Muscle layer of duodenum (tissue), 2 donors: ENCODE measurements at regions not wholly inside any gene's neighbourhood (a gene's known extent, or its start where the extent isn't known, plus 50 kb on each side); places are given as distances from the start of the nearest gene placed in this dataset.

Experiments
- H3K27ac ChIP-seq: one replicate; pipeline ENCODE4 v1.7.0; 2013; ENCODE audit warnings: mild to moderate bottlenecking, low read length
- H3K27me3 ChIP-seq: one replicate; pipeline ENCODE4 v1.7.0; 2013; ENCODE audit warnings: low read depth, mild to moderate bottlenecking, control low read depth, low read length
- H3K36me3 ChIP-seq, 2 donors: one replicate each; pipeline ENCODE4 v1.7.0; 2013; ENCODE audit warnings: low read length in 2 of 2, control low read depth in 1 of 2, mild to moderate bottlenecking in 1 of 2; ENCODE audit not compliant: insufficient read depth in 2 of 2, control insufficient read depth in 1 of 2
- H3K4me1 ChIP-seq, 2 donors: one replicate each; pipeline ENCODE4 v1.7.0; 2013; ENCODE audit warnings: low read length in 2 of 2, mild to moderate bottlenecking in 2 of 2, control low read depth in 1 of 2, moderate library complexity in 1 of 2; ENCODE audit not compliant: insufficient read depth in 2 of 2, control insufficient read depth in 1 of 2
- H3K4me3 ChIP-seq, 2 donors: one replicate each; pipeline ENCODE4 v1.7.0; 2013; ENCODE audit warnings: low read length in 2 of 2, low read depth in 1 of 2, mild to moderate bottlenecking in 1 of 2
- H3K9me3 ChIP-seq, 2 donors: one replicate each; pipeline ENCODE4 v1.7.0; 2013; ENCODE audit warnings: low read length in 2 of 2, control low read depth in 1 of 2, mild to moderate bottlenecking in 1 of 2; ENCODE audit not compliant: control insufficient read depth in 1 of 2
- donor health status: healthy.

- Histone ChIP-seq H3K27me3 (no peaks in the 10 kb centered on the region), H3K4me1 (no peaks in the 10 kb centered on the region), H3K4me3 (no peak overlapping the region), H3K9me3 (peaks cover 0 to 3% of the 10 kb centered on the region in 2 donors), H3K36me3 (no peaks in the 10 kb centered on the region), H3K27ac (no peak overlapping the region)
These were observed 113.6 kb upstream of the CYYR1 start for GRCh38 chr21:26686705-26687104.

- Histone ChIP-seq H3K4me1 (no peaks in the 10 kb centered on the region), H3K4me3 (no peak overlapping the region), H3K27ac (no peak overlapping the region), H3K9me3 (peaks cover 0 to 3% of the 10 kb centered on the region in 2 donors), H3K27me3 (no peaks in the 10 kb centered on the region), H3K36me3 (no peaks in the 10 kb centered on the region)
These were observed 113.2 kb upstream of the CYYR1 start for GRCh38 chr21:26686278-26686677.

- H3K36me3 ChIP-seq = no peaks in the 10 kb centered on the region
- H3K27me3 ChIP-seq = no peaks in the 10 kb centered on the region
- H3K9me3 ChIP-seq = peaks cover 0 to 3% of the 10 kb centered on the region in 2 donors
- H3K27ac ChIP-seq = no peak overlapping the region
- H3K4me1 ChIP-seq = no peaks in the 10 kb centered on the region
- H3K4me3 ChIP-seq = no peak overlapping the region
These were observed 111.8 kb upstream of the CYYR1 start for GRCh38 chr21:26684889-26685288.

DNA sequence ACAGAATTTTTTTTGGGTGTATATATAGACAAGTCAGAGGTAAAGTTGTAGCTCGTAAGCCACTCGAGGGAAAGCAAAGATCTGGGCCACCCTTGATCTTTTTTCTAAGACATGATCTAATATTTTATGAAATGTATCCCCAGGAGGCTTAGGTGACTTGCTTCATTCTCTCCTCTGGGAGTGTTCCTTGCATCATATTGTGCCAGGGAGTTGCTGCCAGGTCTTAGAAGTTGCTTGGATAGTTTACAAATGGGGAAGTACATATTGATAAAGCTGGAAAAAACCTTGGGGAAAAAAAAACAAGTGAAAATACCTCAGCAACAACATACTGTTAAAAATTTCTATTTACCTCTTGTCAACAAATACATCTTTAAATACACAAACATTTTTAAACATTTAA, 110.9 kb upstream of the CYYR1 start:
- H3K4me3 ChIP-seq = no peak overlapping the region
- no peaks in the 10 kb centered on the region for H3K9me3 ChIP-seq
- no peaks in the 10 kb centered on the region for H3K4me1 ChIP-seq
- no peaks in the 10 kb centered on the region for H3K27me3 ChIP-seq
- no peak overlapping the region for H3K27ac ChIP-seq
- H3K36me3 ChIP-seq = no peaks in the 10 kb centered on the region

- Histone ChIP-seq H3K4me3 (no peak overlapping the region), H3K27ac (no peak overlapping the region), H3K4me1 (no peaks in the 10 kb centered on the region), H3K27me3 (no peaks in the 10 kb centered on the region), H3K36me3 (no peaks in the 10 kb centered on the region), H3K9me3 (no peaks in the 10 kb centered on the region)
These were observed 106.2 kb upstream of the CYYR1 start for GRCh38 chr21:26679284-26679683.

GRCh38 chr21:26674323-26674722, 101.2 kb upstream of the CYYR1 start:
- Histone ChIP-seq H3K4me1 (no peaks in the 10 kb centered on the region), H3K27ac (no peak overlapping the region), H3K27me3 (no peaks in the 10 kb centered on the region), H3K9me3 (no peaks in the 10 kb centered on the region), H3K36me3 (no peaks in the 10 kb centered on the region), H3K4me3 (no peak overlapping the region)

DNA sequence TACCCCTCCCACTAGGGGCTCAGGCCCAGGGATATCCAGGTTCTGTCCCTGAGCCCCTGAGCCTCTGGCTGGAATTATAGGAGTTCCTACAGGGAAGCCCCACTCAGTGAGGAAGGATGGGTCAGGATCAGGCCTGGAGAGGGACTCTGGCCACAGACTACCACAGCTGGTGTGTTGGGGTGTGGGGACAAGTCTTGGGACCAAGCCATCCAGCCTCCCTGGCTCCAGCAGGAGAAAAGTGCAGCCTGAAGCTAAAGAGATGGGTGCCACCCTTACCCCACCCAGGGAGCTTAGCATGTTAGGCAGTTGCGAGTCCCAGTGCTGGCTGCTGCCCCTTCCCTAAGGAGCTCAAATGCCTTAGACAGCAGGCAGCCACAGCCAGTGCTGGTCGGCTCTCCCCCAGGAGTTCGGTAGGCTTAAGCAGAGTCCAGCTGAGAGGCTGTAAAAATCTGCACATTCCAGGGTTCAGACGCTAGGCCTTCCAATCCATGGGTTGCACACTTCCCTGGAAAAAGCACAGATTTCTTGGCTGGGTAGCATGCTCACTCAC, 96.2 kb upstream of the CYYR1 start:
- Histone ChIP-seq H3K27me3 (no peaks in the 10 kb centered on the region), H3K27ac (no peak overlapping the region), H3K4me1 (no peaks in the 10 kb centered on the region), H3K9me3 (peaks cover 0 to 9% of the 10 kb centered on the region in 2 donors), H3K4me3 (no peak overlapping the region), H3K36me3 (no peaks in the 10 kb centered on the region)

DNA sequence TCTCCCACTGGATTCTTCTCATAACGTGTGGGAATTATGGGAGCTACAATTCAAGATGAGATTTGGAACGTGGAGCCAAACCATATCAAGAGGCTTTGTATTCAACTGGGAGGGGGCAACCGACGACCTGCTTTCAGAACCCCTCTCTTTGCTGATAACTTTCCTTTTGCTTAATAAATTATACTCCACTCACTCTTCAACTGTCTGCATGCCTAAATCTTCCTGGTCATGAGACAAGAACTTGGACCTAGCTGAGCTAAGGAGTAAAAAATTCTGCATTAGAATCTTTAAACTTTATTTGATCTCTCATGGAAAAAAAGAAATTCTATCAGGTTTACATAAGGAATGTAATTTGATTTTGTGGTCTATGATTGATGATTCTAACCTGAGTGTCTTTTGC, 86.7 kb upstream of the CYYR1 start:
- H3K27ac ChIP-seq = no peak overlapping the region
- peaks cover 0 to under 1% of the 10 kb centered on the region in 2 donors for H3K9me3 ChIP-seq
- no peaks in the 10 kb centered on the region for H3K27me3 ChIP-seq
- H3K36me3 ChIP-seq = no peaks in the 10 kb centered on the region
- H3K4me3 ChIP-seq = no peak overlapping the region
- H3K4me1 ChIP-seq = no peaks in the 10 kb centered on the region

- no peak overlapping the region for H3K4me3 ChIP-seq
These were observed 86.1 kb upstream of the CYYR1 start for GRCh38 chr21:26659182-26659581.

DNA sequence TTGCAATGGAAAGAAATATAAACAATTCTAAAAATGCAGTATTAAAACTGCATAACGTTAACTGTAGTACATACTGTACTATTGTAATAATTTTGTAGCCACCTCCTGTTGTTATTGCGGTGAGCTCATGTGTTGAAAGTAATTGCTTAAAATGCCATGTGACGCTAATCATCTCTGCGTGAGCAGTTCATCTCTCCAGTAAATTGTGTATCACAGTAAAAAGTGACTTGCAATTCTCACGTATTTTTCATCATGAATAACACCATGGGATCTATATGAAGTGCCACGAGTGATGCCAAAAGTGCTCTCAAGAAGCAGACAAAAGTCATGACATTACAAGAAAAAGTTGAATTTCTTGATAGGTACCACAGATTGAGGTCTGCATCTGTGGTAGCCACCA, 82.4 kb upstream of the CYYR1 start:
- Histone ChIP-seq H3K27ac (no peak overlapping the region), H3K4me1 (no peaks in the 10 kb centered on the region), H3K9me3 (no peaks in the 10 kb centered on the region), H3K27me3 (no peaks in the 10 kb centered on the region), H3K4me3 (no peak overlapping the region), H3K36me3 (no peaks in the 10 kb centered on the region)

More at GRCh38 chr21:26659182-26659581, 86.1 kb upstream of the CYYR1 start:
- no peaks in the 10 kb centered on the region for H3K9me3 ChIP-seq
- no peaks in the 10 kb centered on the region for H3K36me3 ChIP-seq
- H3K27ac ChIP-seq = no peak overlapping the region
- H3K4me1 ChIP-seq = no peaks in the 10 kb centered on the region
- H3K27me3 ChIP-seq = no peaks in the 10 kb centered on the region

GRCh38 chr21:26653430-26653829, 80.3 kb upstream of the CYYR1 start:
- Histone ChIP-seq H3K4me3 (no peak overlapping the region), H3K9me3 (no peaks in the 10 kb centered on the region), H3K4me1 (no peaks in the 10 kb centered on the region), H3K36me3 (no peaks in the 10 kb centered on the region), H3K27ac (no peak overlapping the region), H3K27me3 (no peaks in the 10 kb centered on the region)

GRCh38 chr21:26652854-26653253, 79.8 kb upstream of the CYYR1 start:
- no peaks in the 10 kb centered on the region for H3K4me1 ChIP-seq
- H3K27ac ChIP-seq = no peak overlapping the region

More at GRCh38 chr21:26652854-26653253, 79.8 kb upstream of the CYYR1 start:
- H3K4me3 ChIP-seq = no peak overlapping the region
- no peaks in the 10 kb centered on the region for H3K9me3 ChIP-seq
- H3K36me3 ChIP-seq = no peaks in the 10 kb centered on the region
- H3K27me3 ChIP-seq = no peaks in the 10 kb centered on the region
